GM21825 (cell line): ENCODE measurements at regions not wholly inside any gene's neighbourhood (a gene's known extent, or its start where the extent isn't known, plus 50 kb on each side); places are given as distances from the start of the nearest gene placed in this dataset.
"Not testable (repeated sequence)": the region's sequence is repeated elsewhere in the genome, so short reads cannot be mapped to it uniquely, and the experiment has no call there.

Experiments
- ATAC-seq: cut with Tn5 transposase; IDR thresholded peaks from one replicate; pipeline ENCODE4 v1.9.1; 2021; ENCODE audit warnings: mild to moderate bottlenecking, moderate library complexity; ENCODE audit not compliant: unreplicated experiment

GRCh38 chr3:118167571-118167970, 867.1 kb downstream of the IGSF11 start:
- ATAC-seq = no peak

GRCh38 chr3:118168175-118168574, 866.5 kb downstream of the IGSF11 start:
- no peak for ATAC-seq

GRCh38 chr3:118171236-118171852, 863.3 kb downstream of the IGSF11 start:
- ATAC-seq = no peak

- ATAC-seq = no peak
Measured at GRCh38 chr3:118180853-118181252, 853.8 kb downstream of the IGSF11 start.

GRCh38 chr3:118181274-118181673, 853.4 kb downstream of the IGSF11 start:
- ATAC-seq = no peak

GRCh38 chr3:118186051-118186450, 848.6 kb downstream of the IGSF11 start:
- no peak for ATAC-seq

GRCh38 chr3:118187221-118187620, 847.4 kb downstream of the IGSF11 start:
- no peak for ATAC-seq

- no peak for ATAC-seq
Measured at GRCh38 chr3:118196183-118196582, 838.5 kb downstream of the IGSF11 start.

- ATAC-seq = no peak
Measured at GRCh38 chr3:118199044-118199443, 835.6 kb downstream of the IGSF11 start.

GRCh38 chr3:118204052-118204656, 830.5 kb downstream of the IGSF11 start:
- ATAC-seq = no peak

- ATAC-seq = no peak
Measured at GRCh38 chr3:118207271-118207670, 827.4 kb downstream of the IGSF11 start.

GRCh38 chr3:118208642-118209041, 826.0 kb downstream of the IGSF11 start:
- no peak for ATAC-seq

GRCh38 chr3:118213892-118214291, 820.8 kb downstream of the IGSF11 start:
- no peak for ATAC-seq

GRCh38 chr3:118226206-118226605, 808.4 kb downstream of the IGSF11 start:
- ATAC-seq = no peak

- ATAC-seq = no peak
Measured at GRCh38 chr3:118227191-118227590, 807.5 kb downstream of the IGSF11 start.

- no peak for ATAC-seq
Measured at GRCh38 chr3:118228151-118228550, 806.5 kb downstream of the IGSF11 start.

- ATAC-seq = no peak
Measured at GRCh38 chr3:118229196-118229595, 805.5 kb downstream of the IGSF11 start.

- no peak for ATAC-seq
Measured at GRCh38 chr3:118231578-118231977, 803.1 kb downstream of the IGSF11 start.

GRCh38 chr3:118239253-118239652, 795.4 kb downstream of the IGSF11 start:
- ATAC-seq = no peak

- no peak for ATAC-seq
Measured at GRCh38 chr3:118244761-118245160, 789.9 kb downstream of the IGSF11 start.

GRCh38 chr3:118245312-118245711, 789.3 kb downstream of the IGSF11 start:
- ATAC-seq = no peak

- ATAC-seq = not testable (repeated sequence)
Measured at GRCh38 chr3:118258850-118259249, 775.8 kb downstream of the IGSF11 start.
